SIG-M5 (cell line): ENCODE measurements at regions not wholly inside any gene's neighbourhood (a gene's known extent, or its start where the extent isn't known, plus 50 kb on each side); places are given as distances from the start of the nearest gene placed in this dataset.

Source experiments
- DNase-seq: peaks from one replicate; lab custom pipeline; 2025; lab: John Stamatoyannopoulos, UW

DNA sequence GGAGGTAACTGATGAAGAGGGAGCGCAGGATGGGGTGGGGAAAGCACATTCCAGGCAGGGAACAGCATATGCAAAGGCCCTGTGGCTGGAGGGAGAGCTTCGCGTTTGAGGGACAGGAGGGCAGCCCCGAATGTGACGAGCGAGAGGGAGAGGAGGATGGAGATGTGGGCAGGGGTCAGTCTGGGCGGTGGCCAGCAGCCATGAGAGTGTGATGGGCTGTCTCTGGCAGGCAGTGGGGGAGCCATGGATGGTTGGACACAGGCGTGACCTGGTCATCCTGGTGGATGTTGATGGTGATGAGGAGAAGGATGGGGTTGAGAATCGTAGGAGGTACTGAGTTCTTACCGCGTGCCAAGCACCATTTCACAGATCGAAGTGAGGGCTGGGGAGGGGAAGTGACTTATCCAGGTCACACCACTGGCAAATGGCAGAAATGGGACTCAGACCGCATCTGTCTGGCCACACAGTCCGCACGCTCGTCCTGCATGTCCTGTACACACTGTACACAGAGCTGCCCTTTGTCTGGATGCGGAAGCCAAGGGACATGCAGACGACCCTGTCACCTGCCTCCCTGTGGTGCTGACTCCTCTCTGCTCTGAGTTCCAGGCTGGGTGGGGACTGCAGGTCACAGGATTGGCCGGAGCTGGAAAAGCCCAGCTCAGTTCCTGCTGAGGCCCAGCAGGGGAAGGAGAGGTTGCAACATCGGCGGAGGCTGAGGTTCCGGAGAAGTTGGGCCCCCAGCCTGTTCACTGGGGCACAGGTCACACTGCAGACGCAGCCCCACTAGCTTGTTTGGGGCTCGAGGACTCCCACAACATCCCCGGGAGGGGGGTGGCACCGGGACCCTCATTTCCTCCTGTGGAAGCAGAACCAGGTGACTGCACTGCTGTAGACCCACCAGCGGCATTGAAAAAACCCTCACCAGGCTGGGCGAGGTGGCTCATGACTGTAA lies 165.6 kb upstream of the IER5L start:
- DNase-seq, result no peak

- DNase-seq, result no peak
Observed at GRCh38 chr9:129342591-129343423, 164.7 kb upstream of the IER5L start.

- DNase-seq, result no peak
Observed at GRCh38 chr9:129341987-129342348, 163.9 kb upstream of the IER5L start.

GRCh38 chr9:129341171-129341986 lies 163.3 kb upstream of the IER5L start:
- no peak for DNase-seq

DNA sequence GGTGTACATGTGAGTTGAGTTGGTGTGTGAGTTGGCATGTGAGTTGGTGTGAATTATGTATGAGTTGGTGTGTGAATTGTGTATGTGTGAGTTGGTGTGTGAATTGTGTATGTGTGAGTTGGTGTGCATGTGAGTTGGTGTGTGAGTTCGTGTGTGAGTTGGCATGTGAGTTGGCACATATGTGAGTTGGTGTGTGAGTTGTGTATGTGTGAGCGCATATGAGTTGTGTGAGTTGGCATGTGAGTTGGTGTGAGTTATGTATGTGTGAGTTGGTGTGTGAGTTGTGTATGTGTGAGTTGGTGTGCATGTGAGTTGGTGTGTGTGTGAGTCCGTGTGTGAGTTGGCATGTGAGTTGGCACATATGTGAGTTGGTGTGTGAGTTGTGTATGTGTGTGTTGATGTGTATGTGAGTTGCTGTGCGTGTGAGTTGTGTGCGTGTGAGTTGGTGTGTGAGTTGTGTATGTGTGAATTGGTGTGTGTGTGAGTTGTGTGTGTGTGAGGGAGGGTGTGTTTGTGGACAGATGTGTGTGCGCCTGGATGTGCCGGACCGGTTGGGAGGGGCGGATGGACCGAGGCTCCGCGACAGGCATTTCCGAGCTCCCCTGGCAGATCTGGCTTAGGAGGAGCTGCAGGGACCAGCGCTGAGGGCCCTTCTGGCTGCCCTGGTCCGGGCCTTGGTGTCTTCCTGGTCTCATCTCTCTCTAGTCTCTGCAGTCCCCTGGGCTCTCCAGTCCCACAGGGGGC lies 162.5 kb upstream of the IER5L start:
- no peak for DNase-seq

- DNase-seq, result no peak
Observed at GRCh38 chr9:129339539-129340157, 161.6 kb upstream of the IER5L start.

- DNase-seq, result no peak
Observed at GRCh38 chr9:129338724-129339430, 160.8 kb upstream of the IER5L start.

GRCh38 chr9:129337336-129338140 lies 159.5 kb upstream of the IER5L start:
- DNase-seq, result no peak

- DNase-seq, result no peak
Observed at GRCh38 chr9:129336601-129337331, 158.7 kb upstream of the IER5L start.

DNA sequence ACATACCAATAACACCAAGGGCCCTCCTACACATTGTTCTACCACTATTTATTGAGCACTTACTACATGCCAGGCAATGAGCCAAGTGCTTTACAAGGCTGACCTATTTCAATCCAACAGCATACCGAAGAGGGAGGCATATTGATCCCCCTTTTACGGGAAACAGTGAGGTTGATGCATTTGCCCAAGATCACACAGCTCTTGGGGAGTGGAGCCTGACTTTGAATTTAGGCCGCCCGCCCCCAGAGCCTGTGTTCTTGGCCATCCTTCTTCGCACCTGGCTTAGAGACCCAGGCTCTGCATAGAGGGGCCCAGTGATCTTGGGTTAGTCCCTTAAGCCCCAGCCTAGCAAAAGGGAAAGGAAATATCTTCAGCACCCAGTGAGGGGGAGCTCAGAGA lies 158.1 kb upstream of the IER5L start:
- no peak for DNase-seq

DNA sequence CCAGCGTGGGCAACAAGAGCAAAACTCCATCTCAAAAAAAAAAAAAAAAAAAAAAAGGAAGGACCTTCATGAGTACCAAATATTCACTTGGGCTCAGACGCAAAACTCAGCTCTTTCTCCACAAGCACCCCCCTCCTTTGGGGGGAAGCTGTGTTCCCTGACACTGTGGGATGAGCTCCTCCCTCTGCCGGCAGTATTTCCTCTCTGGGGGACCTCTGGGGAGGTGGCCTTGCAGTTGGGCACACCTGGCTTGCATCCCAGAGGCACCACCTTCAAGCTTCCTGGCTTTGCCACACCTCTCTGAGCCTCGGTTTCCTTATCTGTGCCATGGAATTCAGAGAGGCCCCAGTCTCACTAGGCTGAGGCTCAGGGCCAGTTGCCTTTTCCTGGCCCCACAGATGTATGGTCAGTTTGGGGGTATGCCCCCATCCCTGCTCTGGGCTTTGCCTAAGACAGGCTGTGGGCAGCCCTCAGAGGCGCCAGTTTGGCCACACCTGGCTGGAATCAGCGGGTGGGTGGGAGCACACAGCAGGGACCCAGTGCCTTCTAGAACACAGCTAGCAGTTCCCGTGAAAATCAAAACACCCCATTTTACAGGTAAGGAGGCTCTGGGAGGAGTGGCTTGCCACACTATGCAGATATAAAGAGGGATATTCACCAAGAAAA lies 157.5 kb upstream of the IER5L start:
- no peak for DNase-seq

- peak; percentile 37 for DNase-seq
Observed at GRCh38 chr9:129334105-129334935, 156.3 kb upstream of the IER5L start.

GRCh38 chr9:129333617-129334104 lies 155.6 kb upstream of the IER5L start:
- DNase-seq, result no peak

GRCh38 chr9:129332581-129332980 lies 154.5 kb upstream of the IER5L start:
- no peak for DNase-seq

DNA sequence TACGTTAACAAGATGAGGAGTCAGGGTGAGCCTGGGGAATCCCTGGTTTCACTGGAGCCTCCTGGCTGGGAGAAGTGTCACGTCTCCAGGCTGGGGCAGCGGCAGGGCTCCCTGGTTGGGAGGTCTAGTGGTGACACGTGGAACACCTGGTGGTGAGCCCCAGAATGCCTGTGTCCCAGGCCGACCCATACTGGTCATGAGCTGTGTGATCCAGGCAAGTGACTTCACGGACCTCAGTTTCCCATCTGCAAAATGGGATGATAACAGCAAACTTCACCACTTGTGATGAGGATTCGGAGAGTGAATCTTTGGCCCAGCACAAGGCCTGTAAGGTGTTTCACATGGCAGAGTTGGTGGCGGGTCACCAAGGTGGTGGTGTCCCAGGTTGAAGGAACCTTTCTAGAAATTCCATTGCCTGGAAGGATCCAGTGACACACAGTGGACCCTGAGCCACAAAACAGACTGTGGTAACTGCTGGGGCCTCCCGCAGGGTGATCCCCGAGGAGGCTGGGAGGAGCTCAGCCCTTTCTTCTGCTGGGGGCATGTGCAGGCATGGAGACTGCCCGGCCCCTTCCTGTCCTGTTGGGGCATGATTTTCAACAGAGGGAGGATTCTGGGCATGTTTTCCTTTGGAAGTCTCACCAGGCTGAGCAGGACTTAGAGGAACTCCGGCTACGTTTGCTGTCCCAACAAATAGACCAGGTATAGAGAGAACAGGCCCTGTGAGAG lies 153.9 kb upstream of the IER5L start:
- no peak for DNase-seq

- DNase-seq, result no peak
Observed at GRCh38 chr9:129331493-129331765, 153.4 kb upstream of the IER5L start.
